Activated CD4-positive, alpha-beta T cell treated with anti-CD3 and anti-CD28 coated beads for 36 hours (primary cell): ENCODE measurements at regions not wholly inside any gene's neighbourhood (a gene's known extent, or its start where the extent isn't known, plus 50 kb on each side); places are given as distances from the start of the nearest gene placed in this dataset.

Source experiments
- ATAC-seq: fragments of 200-7000 bp; cut with Tn5 transposase; one replicate; pipeline ENCODE4 v1.10.0; 2021; ENCODE audit warnings: mild to moderate bottlenecking, moderate library complexity
- CTCF ChIA-PET: fragments of 350-600 bp; sonication (Branson Sonifier 250); formaldehyde crosslinking; loops from one replicate; lab custom pipeline; 2021; ENCODE audit warnings: antibody characterized with exemption; lab: Charles Lee
- POLR2A ChIA-PET: fragments of 350-600 bp; sonication (Branson Sonifier 250); formaldehyde crosslinking; loops from one replicate; lab custom pipeline; 2021; ENCODE audit warnings: antibody characterized with exemption, inconsistent platforms; lab: Charles Lee
- DNase-seq: peaks from one replicate; pipeline ENCODE4 v3.0.0-alpha.2; 2020
- H3K27ac Mint-ChIP-seq: one replicate; pipeline ENCODE4 v1.8.0; 2021; ENCODE audit warnings: mixed read lengths
- H3K27me3 Mint-ChIP-seq: one replicate; pipeline ENCODE4 v1.8.0; 2021; ENCODE audit warnings: mixed read lengths
- H3K36me3 Mint-ChIP-seq: one replicate; pipeline ENCODE4 v1.8.0; 2021; ENCODE audit warnings: low read depth, mixed read lengths
- H3K4me1 Mint-ChIP-seq: one replicate; pipeline ENCODE4 v1.8.0; 2021; ENCODE audit warnings: mixed read lengths
- H3K4me3 Mint-ChIP-seq: one replicate; pipeline ENCODE4 v1.8.0; 2021; ENCODE audit warnings: mild to moderate bottlenecking, moderate library complexity, mixed read lengths
- H3K9me3 Mint-ChIP-seq: one replicate; pipeline ENCODE4 v1.8.0; 2021; ENCODE audit warnings: low read depth, mixed read lengths
- intact Hi-C, 2 experiments: fragments of 100-400 bp; cut with DNase I in 1 of 2; cut with micrococcal nuclease in 1 of 2; formaldehyde crosslinking; loops; one replicate each; pipeline versions ENCODE4 v1.14.2 to v1.15.1; 2022 to 2024; cut with DNase I, micrococcal nuclease

- ChIA-PET POLR2A (no interaction called here), CTCF (no interaction called here)
- Mint-ChIP-seq H3K9me3 (no peaks in the 10 kb centered on the region), H3K4me1 (no peaks in the 10 kb centered on the region), H3K36me3 (no peaks in the 10 kb centered on the region), H3K4me3 (no peak overlapping the region), H3K27me3 (peaks cover 2% of the 10 kb centered on the region), H3K27ac (no peak overlapping the region)
- intact Hi-C loops: no loop called here
- DNase-seq (no peak), ATAC-seq (no peak)
Observed at GRCh38 chr20:60238992-60239660, 280.9 kb downstream of the CDH26 start.

- H3K36me3 Mint-ChIP-seq: no peaks in the 10 kb centered on the region
- ATAC-seq (no peak), DNase-seq (no peak)
- peaks cover 2% of the 10 kb centered on the region for H3K27me3 Mint-ChIP-seq
- no peaks in the 10 kb centered on the region for H3K9me3 Mint-ChIP-seq
- no peak overlapping the region for H3K4me3 Mint-ChIP-seq
- POLR2A ChIA-PET: no interaction called here
- H3K4me1 Mint-ChIP-seq: no peaks in the 10 kb centered on the region
- intact Hi-C loops: no loop called here
- no peak overlapping the region for H3K27ac Mint-ChIP-seq
- CTCF ChIA-PET: no interaction called here
Observed at GRCh38 chr20:60239956-60240355, 281.7 kb downstream of the CDH26 start.

GRCh38 chr20:60240415-60240814 is 282.2 kb downstream of the CDH26 start:
- no peak for ATAC-seq

GRCh38 chr20:60240986-60241385 is 282.8 kb downstream of the CDH26 start:
- ATAC-seq: no peak

More at GRCh38 chr20:60240415-60240814, 282.2 kb downstream of the CDH26 start:
- no peak for DNase-seq
- CTCF ChIA-PET: no interaction called here
- POLR2A ChIA-PET: no interaction called here
- intact Hi-C loops: no loop called here
- Mint-ChIP-seq H3K4me1 (no peaks in the 10 kb centered on the region), H3K9me3 (no peaks in the 10 kb centered on the region), H3K36me3 (no peaks in the 10 kb centered on the region), H3K27ac (no peak overlapping the region), H3K27me3 (peaks cover 2% of the 10 kb centered on the region), H3K4me3 (no peak overlapping the region)

GRCh38 chr20:60242836-60243505 is 284.7 kb downstream of the CDH26 start:
- Mint-ChIP-seq H3K9me3 (no peaks in the 10 kb centered on the region), H3K27me3 (peaks cover 2% of the 10 kb centered on the region), H3K4me3 (no peak overlapping the region), H3K4me1 (no peaks in the 10 kb centered on the region), H3K36me3 (no peaks in the 10 kb centered on the region), H3K27ac (no peak overlapping the region)
- CTCF ChIA-PET: no interaction called here
- POLR2A ChIA-PET: no interaction called here
- DNase-seq (no peak), ATAC-seq (no peak)
- intact Hi-C loops: no loop called here

More at GRCh38 chr20:60240986-60241385, 282.8 kb downstream of the CDH26 start:
- intact Hi-C loops: no loop called here
- Mint-ChIP-seq H3K36me3 (no peaks in the 10 kb centered on the region), H3K4me1 (no peaks in the 10 kb centered on the region), H3K27ac (no peak overlapping the region), H3K27me3 (peaks cover 2% of the 10 kb centered on the region), H3K9me3 (no peaks in the 10 kb centered on the region), H3K4me3 (no peak overlapping the region)
- POLR2A ChIA-PET: no interaction called here
- CTCF ChIA-PET: interaction anchor here (0.8 kb wide), 1 partner anchor 306 kb away, joined by 3 read pairs; no protein-coding TSS in a partner anchor
- DNase-seq: no peak

GRCh38 chr20:60244373-60245146 is 286.3 kb downstream of the CDH26 start:
- CTCF ChIA-PET: interaction anchor here (1.0 kb wide), 1 partner anchor 19 kb away, joined by 3 read pairs; no protein-coding TSS in a partner anchor
- no peak for ATAC-seq
- Mint-ChIP-seq H3K36me3 (no peaks in the 10 kb centered on the region), H3K4me1 (no peaks in the 10 kb centered on the region), H3K9me3 (no peaks in the 10 kb centered on the region), H3K4me3 (no peak overlapping the region), H3K27me3 (no peaks in the 10 kb centered on the region), H3K27ac (no peak overlapping the region)
- POLR2A ChIA-PET: no interaction called here
- DNase-seq: no peak
- intact Hi-C loops: no loop called here

- Mint-ChIP-seq H3K27me3 (no peaks in the 10 kb centered on the region), H3K4me1 (no peaks in the 10 kb centered on the region), H3K27ac (no peak overlapping the region), H3K9me3 (no peaks in the 10 kb centered on the region), H3K36me3 (no peaks in the 10 kb centered on the region), H3K4me3 (no peak overlapping the region)
- intact Hi-C loops: no loop called here
- CTCF ChIA-PET: no interaction called here
- ATAC-seq (no peak), DNase-seq (no peak)
- POLR2A ChIA-PET: no interaction called here
Observed at GRCh38 chr20:60246751-60247150, 288.5 kb downstream of the CDH26 start.

GRCh38 chr20:60249436-60249835 is 291.2 kb downstream of the CDH26 start:
- DNase-seq (no peak), ATAC-seq (no peak)
- H3K36me3 Mint-ChIP-seq: no peaks in the 10 kb centered on the region
- ChIA-PET POLR2A (no interaction called here), CTCF (interaction anchor here (1.0 kb wide), 1 partner anchor 13 kb away, joined by 3 read pairs; no protein-coding TSS in a partner anchor)
- H3K4me1 Mint-ChIP-seq: no peaks in the 10 kb centered on the region
- H3K27ac Mint-ChIP-seq: no peak overlapping the region
- H3K4me3 Mint-ChIP-seq: no peak overlapping the region
- intact Hi-C loops: no loop called here
- no peaks in the 10 kb centered on the region for H3K27me3 Mint-ChIP-seq
- H3K9me3 Mint-ChIP-seq: no peaks in the 10 kb centered on the region

GRCh38 chr20:60250251-60250650 is 292.0 kb downstream of the CDH26 start:
- H3K27ac Mint-ChIP-seq: no peak overlapping the region
- H3K9me3 Mint-ChIP-seq: no peaks in the 10 kb centered on the region
- H3K36me3 Mint-ChIP-seq: no peaks in the 10 kb centered on the region
- no peaks in the 10 kb centered on the region for H3K27me3 Mint-ChIP-seq
- H3K4me3 Mint-ChIP-seq: no peak overlapping the region
- intact Hi-C loops: no loop called here
- DNase-seq (no peak), ATAC-seq (no peak)
- POLR2A ChIA-PET: no interaction called here
- CTCF ChIA-PET: interaction anchor here (1.4 kb wide), 1 partner anchor 12 kb away, joined by 5 read pairs; no protein-coding TSS in a partner anchor
- H3K4me1 Mint-ChIP-seq: no peaks in the 10 kb centered on the region

GRCh38 chr20:60252866-60253265 is 294.6 kb downstream of the CDH26 start:
- intact Hi-C loops: no loop called here
- H3K27me3 Mint-ChIP-seq: no peaks in the 10 kb centered on the region

GRCh38 chr20:60253471-60253870 is 295.2 kb downstream of the CDH26 start:
- ChIA-PET POLR2A (no interaction called here), CTCF (interaction anchor here (1.9 kb wide), 1 partner anchor 9 kb away, joined by 6 read pairs; no protein-coding TSS in a partner anchor)
- ATAC-seq: no peak
- H3K36me3 Mint-ChIP-seq: no peaks in the 10 kb centered on the region
- no peak overlapping the region for H3K4me3 Mint-ChIP-seq
- no peaks in the 10 kb centered on the region for H3K4me1 Mint-ChIP-seq
- no peak for DNase-seq
- intact Hi-C loops: no loop called here
- no peak overlapping the region for H3K27ac Mint-ChIP-seq
- no peaks in the 10 kb centered on the region for H3K27me3 Mint-ChIP-seq
- H3K9me3 Mint-ChIP-seq: no peaks in the 10 kb centered on the region

More at GRCh38 chr20:60252866-60253265, 294.6 kb downstream of the CDH26 start:
- H3K36me3 Mint-ChIP-seq: no peaks in the 10 kb centered on the region
- no peaks in the 10 kb centered on the region for H3K4me1 Mint-ChIP-seq
- CTCF ChIA-PET: interaction anchor here (1.9 kb wide), 1 partner anchor 10 kb away, joined by 6 read pairs; no protein-coding TSS in a partner anchor
- no peak overlapping the region for H3K4me3 Mint-ChIP-seq
- no peak for ATAC-seq
- no peak for DNase-seq
- POLR2A ChIA-PET: no interaction called here
- no peaks in the 10 kb centered on the region for H3K9me3 Mint-ChIP-seq
- H3K27ac Mint-ChIP-seq: no peak overlapping the region
